GM18951 (cell line): ENCODE measurements at regions not wholly inside any gene's neighbourhood (a gene's known extent, or its start where the extent isn't known, plus 50 kb on each side); places are given as distances from the start of the nearest gene placed in this dataset.

Experiments
- POLR2A ChIP-seq: IDR thresholded peaks from 4 replicates; pipeline ENCODE4 v1.6.1; 2011; ENCODE audit warnings: mild to moderate bottlenecking; ENCODE audit not compliant: insufficient read length, insufficient read depth; ENCODE audit errors: extremely low read depth
- in situ Hi-C: fragments of 300-500 bp; cut with MboI; formaldehyde crosslinking; loops from one replicate; pipeline ENCODE4 v1.12.0; 2022; ENCODE audit warnings: low sequenced_read_pairs, mixed read lengths, inconsistent platforms; ENCODE audit not compliant: unreplicated experiment

GRCh38 chr10:30781670-30782121, 152.1 kb upstream of the LYZL2 start:
- TF ChIP-seq POLR2A = no peak

GRCh38 chr10:30778769-30779168, 149.2 kb upstream of the LYZL2 start:
- in situ Hi-C loops = loop anchor here (25.0 kb wide), 1 partner anchor 709 kb away; no protein-coding TSS in a partner anchor
- no peak for TF ChIP-seq POLR2A

More at GRCh38 chr10:30781670-30782121, 152.1 kb upstream of the LYZL2 start:
- in situ Hi-C loops = loop anchor here (25.0 kb wide), 1 partner anchor 706 kb away; no protein-coding TSS in a partner anchor

DNA sequence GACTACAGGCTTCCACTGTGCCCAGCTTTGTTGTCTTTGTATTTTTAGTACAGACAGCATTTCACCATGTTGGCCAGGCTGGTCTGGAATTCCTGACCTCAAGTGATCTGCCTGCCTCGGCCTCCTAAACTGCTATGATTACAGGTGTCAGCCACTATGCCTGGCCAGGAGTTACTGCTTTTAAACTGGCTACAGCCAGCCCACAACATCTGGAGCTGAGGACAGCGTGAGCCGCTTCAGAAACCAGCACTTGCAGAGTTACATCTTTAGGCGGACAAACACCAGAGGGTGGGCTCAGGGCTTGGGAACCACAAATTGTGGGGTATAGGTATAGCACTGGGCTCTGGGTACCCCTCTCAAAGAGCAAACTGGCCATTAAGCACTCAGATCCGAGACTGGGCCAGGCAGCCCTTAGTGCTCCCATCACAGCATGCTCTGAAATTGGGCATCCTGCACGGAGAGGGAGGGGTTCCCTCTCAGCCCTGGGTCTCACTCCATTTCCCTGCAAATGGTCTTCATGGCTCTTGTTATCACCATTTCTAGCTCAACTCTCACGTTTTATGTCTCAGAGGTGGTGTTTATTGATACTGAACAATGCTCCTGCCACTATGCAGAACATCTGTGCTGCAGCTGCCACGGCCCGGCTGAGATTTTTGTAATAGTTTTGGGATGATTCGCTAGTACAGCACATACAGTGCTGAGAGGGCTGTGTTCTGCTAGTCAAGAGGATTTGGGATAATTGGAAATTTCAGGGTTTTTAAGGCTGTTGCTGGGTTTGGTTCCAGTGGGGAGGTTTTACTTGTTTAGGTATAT, 146.4 kb upstream of the LYZL2 start:
- in situ Hi-C loops = loop anchor here (25.0 kb wide), 1 partner anchor 711 kb away; no protein-coding TSS in a partner anchor
- TF ChIP-seq POLR2A = no peak

- TF ChIP-seq POLR2A = no peak
- in situ Hi-C loops = no loop called here
Measured at GRCh38 chr10:30774261-30774660, 144.7 kb upstream of the LYZL2 start.

DNA sequence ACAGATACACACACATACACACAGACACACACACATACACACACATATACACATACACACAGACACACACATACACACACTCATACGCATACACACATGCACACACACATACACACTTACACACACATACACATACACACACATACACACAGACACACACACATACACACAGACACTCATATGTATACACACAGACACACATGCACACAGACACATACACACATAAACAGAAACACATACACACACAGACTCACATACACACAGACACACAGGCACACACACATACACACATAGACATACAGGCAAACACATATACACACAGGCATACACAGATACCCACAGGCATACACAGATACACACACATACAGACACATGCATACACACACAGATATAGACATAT, 143.9 kb upstream of the LYZL2 start:
- TF ChIP-seq POLR2A = no peak
- in situ Hi-C loops = no loop called here

GRCh38 chr10:30770816-30771215, 141.3 kb upstream of the LYZL2 start:
- in situ Hi-C loops = no loop called here
- no peak for TF ChIP-seq POLR2A

GRCh38 chr10:30770229-30770628, 140.7 kb upstream of the LYZL2 start:
- TF ChIP-seq POLR2A = no peak
- in situ Hi-C loops = no loop called here

DNA sequence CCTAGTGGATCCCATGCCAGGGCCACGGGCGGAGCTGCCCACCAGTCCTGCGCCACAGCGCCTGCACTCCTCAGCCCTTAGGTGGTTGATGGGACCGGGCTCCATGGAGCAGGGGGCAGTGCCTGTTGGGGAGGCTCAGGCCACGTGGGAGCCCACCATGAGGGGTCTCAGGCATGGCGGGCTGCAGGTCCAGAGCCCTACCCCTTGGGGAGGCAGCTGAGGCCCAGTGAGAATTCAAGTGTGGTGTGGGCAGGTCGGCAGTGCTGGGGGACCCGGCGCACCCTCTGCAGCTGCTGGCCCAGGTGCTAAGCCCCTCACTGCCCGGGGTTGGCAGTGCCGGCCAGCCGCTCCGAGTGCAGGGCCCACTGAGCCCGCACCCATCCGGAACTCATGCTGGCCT, 139.8 kb upstream of the LYZL2 start:
- in situ Hi-C loops = no loop called here
- TF ChIP-seq POLR2A = no peak

GRCh38 chr10:30765616-30766015, 136.1 kb upstream of the LYZL2 start:
- in situ Hi-C loops = no loop called here
- TF ChIP-seq POLR2A = no peak

GRCh38 chr10:30765022-30765615, 135.6 kb upstream of the LYZL2 start:
- in situ Hi-C loops = no loop called here
- TF ChIP-seq POLR2A = no peak

DNA sequence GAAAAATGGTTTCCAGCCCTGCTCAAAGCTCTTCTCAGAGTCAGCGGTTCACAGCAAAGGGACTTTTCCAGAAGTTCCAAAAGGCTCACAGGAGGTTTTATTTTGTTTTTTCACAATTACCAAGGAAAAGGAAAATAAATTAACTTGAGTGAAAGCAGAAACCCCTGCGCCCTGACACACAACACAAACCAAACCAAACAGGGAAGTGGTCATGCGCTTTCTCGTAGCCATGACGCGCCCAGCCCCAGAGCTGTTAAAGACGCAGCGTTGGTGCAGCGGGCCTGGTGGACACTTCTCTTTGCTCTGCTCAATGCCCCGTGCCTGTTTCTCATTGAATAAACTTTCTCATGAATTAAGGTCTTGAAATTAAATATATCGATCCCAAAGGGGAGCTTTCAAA, 134.4 kb upstream of the LYZL2 start:
- in situ Hi-C loops = no loop called here
- TF ChIP-seq POLR2A = no peak

DNA sequence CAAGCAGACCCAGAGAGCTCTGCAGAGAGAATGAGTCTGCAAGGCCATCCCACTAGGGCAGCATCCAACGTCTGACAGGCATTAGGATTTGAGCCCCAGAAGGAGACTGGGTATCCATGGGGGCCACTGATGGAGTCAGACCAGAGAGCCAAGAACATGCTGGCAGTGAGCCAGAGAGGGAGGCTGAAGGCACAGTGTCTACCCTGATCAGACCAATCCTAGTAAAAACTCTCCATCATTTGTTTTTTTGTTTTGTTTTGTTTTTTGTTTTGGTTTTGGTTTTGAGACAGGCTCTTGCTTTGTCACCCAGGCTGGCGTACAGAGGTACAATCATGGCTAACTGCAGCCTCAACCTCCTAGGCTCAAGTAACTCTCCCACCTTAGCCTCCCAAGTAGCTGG, 133.1 kb upstream of the LYZL2 start:
- TF ChIP-seq POLR2A = no peak
- in situ Hi-C loops = no loop called here

GRCh38 chr10:30759423-30759822, 129.9 kb upstream of the LYZL2 start:
- in situ Hi-C loops = no loop called here
- no peak for TF ChIP-seq POLR2A

- TF ChIP-seq POLR2A = no peak
- in situ Hi-C loops = no loop called here
Measured at GRCh38 chr10:30758338-30758737, 128.8 kb upstream of the LYZL2 start.
